Left lung (tissue), 4 donors: ENCODE measurements at regions not wholly inside any gene's neighbourhood (a gene's known extent, or its start where the extent isn't known, plus 50 kb on each side); places are given as distances from the start of the nearest gene placed in this dataset.

Source experiments
- ATAC-seq: fragments of 200-7000 bp; cut with Tn5 transposase; one replicate; pipeline ENCODE4 v1.9.1; 2020; ENCODE audit warnings: moderate library complexity
- DNase-seq, 4 donors: peaks; one replicate each; pipeline ENCODE4 v3.0.0-alpha.2; 2013 to 2020
- H3K27ac ChIP-seq, 2 donors: fragments of 200-600 bp; sonication (generic) in 1 of 2; one replicate each; pipeline versions ENCODE4 v1.5.0 to v1.8.0; 2020 to 2021
- H3K27me3 ChIP-seq, 2 donors: fragments of 200-600 bp; sonication (generic) in 1 of 2; one replicate each; pipeline versions ENCODE4 v1.5.0 to v1.8.0; 2020 to 2021
- H3K36me3 ChIP-seq, 2 donors: fragments of 200-600 bp; sonication (generic) in 1 of 2; one replicate each; pipeline versions ENCODE4 v1.5.0 to v1.8.0; 2020 to 2021
- H3K4me1 ChIP-seq, 2 donors: fragments of 200-600 bp; one replicate each; pipeline ENCODE4 v1.8.0; 2021
- H3K4me3 ChIP-seq, 2 donors: fragments of 200-600 bp; sonication (generic) in 1 of 2; one replicate each; pipeline versions ENCODE4 v1.5.0 to v1.8.0; 2020 to 2021; ENCODE audit warnings: mild to moderate bottlenecking in 1 of 2
- H3K9me3 ChIP-seq, 2 donors: fragments of 200-600 bp; sonication (generic) in 1 of 2; one replicate each; pipeline versions ENCODE4 v1.5.0 to v1.8.0; 2020 to 2021
- intact Hi-C, 2 donors: fragments of 100-400 bp; cut with DNase I; formaldehyde crosslinking; loops; one replicate each; pipeline versions ENCODE4 v1.11.2 to v1.14.2; 2022
- TF ChIP-seq, protein P1 (sequence below), 2 donors: fragments of 200-600 bp; sonication (generic) in 1 of 2; IDR thresholded peaks; one replicate each; pipeline versions ENCODE4 v1.5.0 to v1.8.0; 2021; ENCODE audit warnings: antibody characterized with exemption in 2 of 2
- donor health status: DM: no; HTN: yes; CAD: no.
- donor health status: DM: no; HTN: no; CAD: no.

DNA sequence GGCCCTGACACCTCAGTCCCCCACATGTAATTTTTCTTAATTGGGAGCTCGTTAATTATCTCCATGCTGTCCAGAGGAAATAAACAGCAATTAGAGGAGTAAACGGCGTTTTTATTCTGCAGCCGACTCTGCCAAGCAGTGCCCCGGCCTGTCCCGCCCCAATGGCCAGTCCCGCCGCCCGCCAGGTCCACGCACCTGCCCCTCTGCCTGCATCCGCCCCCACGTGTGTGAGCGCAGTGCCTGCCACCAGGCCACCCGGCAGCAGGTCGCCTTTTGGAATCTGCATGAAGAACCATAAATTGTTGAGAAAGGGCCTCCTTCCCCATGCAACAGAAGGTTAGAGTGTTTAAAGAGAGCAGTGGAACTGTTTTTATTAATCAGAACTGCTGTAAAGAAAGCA lies 87.5 kb upstream of the LINGO1 start:
- Histone ChIP-seq H3K9me3 (no peaks in the 10 kb centered on the region), H3K4me1 (no peaks in the 10 kb centered on the region), H3K27me3 (peaks cover 0 to 67% of the 10 kb centered on the region in 2 donors), H3K27ac (no peak overlapping the region), H3K36me3 (no peaks in the 10 kb centered on the region), H3K4me3 (no peak overlapping the region)
- intact Hi-C loops: no loop called here
- TF ChIP-seq, protein P1, sequence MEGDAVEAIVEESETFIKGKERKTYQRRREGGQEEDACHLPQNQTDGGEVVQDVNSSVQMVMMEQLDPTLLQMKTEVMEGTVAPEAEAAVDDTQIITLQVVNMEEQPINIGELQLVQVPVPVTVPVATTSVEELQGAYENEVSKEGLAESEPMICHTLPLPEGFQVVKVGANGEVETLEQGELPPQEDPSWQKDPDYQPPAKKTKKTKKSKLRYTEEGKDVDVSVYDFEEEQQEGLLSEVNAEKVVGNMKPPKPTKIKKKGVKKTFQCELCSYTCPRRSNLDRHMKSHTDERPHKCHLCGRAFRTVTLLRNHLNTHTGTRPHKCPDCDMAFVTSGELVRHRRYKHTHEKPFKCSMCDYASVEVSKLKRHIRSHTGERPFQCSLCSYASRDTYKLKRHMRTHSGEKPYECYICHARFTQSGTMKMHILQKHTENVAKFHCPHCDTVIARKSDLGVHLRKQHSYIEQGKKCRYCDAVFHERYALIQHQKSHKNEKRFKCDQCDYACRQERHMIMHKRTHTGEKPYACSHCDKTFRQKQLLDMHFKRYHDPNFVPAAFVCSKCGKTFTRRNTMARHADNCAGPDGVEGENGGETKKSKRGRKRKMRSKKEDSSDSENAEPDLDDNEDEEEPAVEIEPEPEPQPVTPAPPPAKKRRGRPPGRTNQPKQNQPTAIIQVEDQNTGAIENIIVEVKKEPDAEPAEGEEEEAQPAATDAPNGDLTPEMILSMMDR (IDR thresholded peaks at IDR 0.05): no peak
- DNase-seq: peak in 1 of 4 donors; percentile 76
- ATAC-seq: no peak

DNA sequence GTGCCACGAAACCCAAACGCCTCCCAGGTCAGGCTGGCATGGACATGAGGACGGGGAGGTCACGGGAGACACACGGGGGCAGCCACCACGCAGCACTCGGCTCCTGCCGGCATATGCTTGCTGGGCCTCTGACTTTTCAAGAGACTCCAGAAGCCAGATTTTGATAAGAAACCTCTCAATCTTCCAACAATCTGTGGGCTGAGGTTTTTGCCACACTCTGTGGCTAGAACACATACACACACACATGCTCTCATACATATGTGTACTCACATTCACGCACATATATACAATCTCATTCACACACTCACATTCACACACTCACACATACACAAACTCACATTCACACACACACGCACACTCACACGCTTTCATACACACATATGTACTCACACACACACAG lies 86.7 kb upstream of the LINGO1 start:
- Histone ChIP-seq H3K27me3 (peaks cover 0 to 67% of the 10 kb centered on the region in 2 donors), H3K9me3 (no peaks in the 10 kb centered on the region), H3K4me3 (no peak overlapping the region), H3K27ac (no peak overlapping the region), H3K36me3 (no peaks in the 10 kb centered on the region), H3K4me1 (no peaks in the 10 kb centered on the region)
- intact Hi-C loops: no loop called here
- DNase-seq: peak in 1 of 4 donors; percentile 32
- no peak for ATAC-seq
- TF ChIP-seq, protein P1 (IDR thresholded peaks at IDR 0.05): no peak

DNA sequence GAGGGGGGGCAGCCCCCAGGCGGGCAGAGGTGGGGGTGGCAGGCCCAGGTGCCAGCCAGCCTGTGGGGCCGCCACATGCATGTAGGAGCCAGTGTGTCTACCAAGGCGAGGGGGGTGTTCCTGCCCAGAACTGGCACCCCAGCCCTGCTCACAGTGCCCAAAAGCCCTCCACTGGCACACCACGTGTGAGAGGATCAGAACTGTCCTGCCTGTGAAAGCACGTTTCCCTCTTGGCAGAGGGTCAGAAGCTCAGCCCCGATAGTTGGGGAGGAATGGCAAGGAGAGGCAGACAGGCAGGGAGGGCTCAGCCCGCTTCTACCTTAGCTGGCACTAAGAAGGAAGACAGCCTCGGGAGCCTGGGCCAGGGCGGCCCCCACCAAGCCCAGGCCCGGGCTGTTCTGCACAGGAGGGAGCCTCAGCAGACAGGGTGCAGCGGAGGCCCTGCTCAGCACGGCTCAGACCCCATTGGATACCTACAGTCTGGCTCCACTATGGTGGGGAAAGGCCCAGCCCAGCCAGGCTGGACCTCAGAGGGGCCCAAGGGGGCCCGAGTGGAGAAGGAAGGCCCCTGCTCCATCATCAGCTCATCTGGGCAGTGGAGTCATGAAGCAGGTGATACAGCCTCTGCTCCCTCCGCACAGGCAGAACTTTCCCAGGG lies 84.8 kb upstream of the LINGO1 start:
- DNase-seq (peak in 1 of 4 donors; percentile 34), ATAC-seq (no peak)
- H3K27ac ChIP-seq: no peak overlapping the region
- H3K4me1 ChIP-seq: no peaks in the 10 kb centered on the region
- H3K4me3 ChIP-seq: no peak overlapping the region
- H3K9me3 ChIP-seq: no peaks in the 10 kb centered on the region
- TF ChIP-seq, protein P1 (IDR thresholded peaks at IDR 0.05): no peak
- peaks cover 0 to 54% of the 10 kb centered on the region in 2 donors for H3K27me3 ChIP-seq
- intact Hi-C loops: no loop called here
- no peaks in the 10 kb centered on the region for H3K36me3 ChIP-seq

DNA sequence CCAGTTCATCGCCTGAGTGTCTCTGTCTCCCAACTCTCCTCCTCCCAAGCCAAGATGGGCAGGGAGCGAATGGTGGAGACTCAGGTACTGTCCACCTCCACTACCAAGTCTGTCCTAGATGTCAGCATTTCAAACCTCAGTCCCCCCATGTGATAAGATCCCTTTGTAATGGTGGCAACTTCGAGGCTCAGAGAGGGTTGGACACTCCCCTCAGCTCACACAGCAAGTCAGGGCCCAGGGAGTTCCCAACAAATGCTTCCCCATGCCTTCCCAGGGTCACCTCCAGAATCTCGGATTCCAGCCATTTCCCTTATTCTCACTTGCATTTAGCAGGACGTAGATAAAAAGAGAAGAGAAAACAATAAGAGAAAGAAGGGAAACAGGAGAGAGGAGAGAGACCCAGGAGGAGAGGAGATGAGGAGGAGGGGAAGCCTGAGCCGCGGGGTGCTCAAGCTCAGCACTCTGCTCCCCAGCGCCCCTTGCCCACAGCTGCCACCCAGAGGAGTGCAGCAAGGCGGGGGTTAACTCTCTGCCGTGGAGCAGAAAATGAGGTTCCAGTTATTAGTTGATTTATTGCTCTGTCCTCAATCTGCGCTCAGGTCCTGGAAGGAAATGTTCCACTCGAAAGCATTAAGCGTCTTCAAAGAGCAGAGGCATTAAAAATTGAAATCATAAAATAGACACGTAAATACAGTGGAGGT lies 84.1 kb upstream of the LINGO1 start:
- H3K36me3 ChIP-seq: no peaks in the 10 kb centered on the region
- peaks cover 0 to 47% of the 10 kb centered on the region in 2 donors for H3K27me3 ChIP-seq
- intact Hi-C loops: no loop called here
- H3K4me3 ChIP-seq: no peak overlapping the region
- ATAC-seq (no peak), DNase-seq (peak in 1 of 4 donors; percentile 10)
- H3K27ac ChIP-seq: no peak overlapping the region
- no peaks in the 10 kb centered on the region for H3K9me3 ChIP-seq
- TF ChIP-seq, protein P1 (IDR thresholded peaks at IDR 0.05): no peak
- H3K4me1 ChIP-seq: no peaks in the 10 kb centered on the region

DNA sequence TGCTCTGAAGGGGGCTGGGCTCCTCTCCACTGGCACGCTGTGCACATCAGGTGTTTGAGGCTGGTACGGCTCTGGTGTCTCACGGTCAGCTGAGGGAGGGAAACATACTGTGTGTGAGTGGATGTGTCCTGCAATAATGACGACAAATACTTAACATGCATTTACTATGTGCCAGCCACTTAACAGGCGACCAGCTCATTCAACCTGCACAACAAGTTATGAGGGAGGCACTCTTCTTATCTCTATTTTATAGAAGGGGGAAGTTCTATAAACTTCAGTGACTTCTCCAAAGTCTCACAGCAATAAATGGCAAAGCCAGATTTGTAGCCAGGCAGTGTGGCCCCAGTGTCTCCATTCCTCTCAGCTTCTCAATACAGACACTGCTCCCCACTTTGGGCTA lies 83.1 kb upstream of the LINGO1 start:
- no peak overlapping the region for H3K4me3 ChIP-seq
- no peaks in the 10 kb centered on the region for H3K9me3 ChIP-seq
- peaks cover 0 to 39% of the 10 kb centered on the region in 2 donors for H3K27me3 ChIP-seq
- no peak overlapping the region for H3K27ac ChIP-seq
- intact Hi-C loops: no loop called here
- H3K4me1 ChIP-seq: no peaks in the 10 kb centered on the region
- no peaks in the 10 kb centered on the region for H3K36me3 ChIP-seq
- no peak for ATAC-seq
- TF ChIP-seq, protein P1 (IDR thresholded peaks at IDR 0.05): no peak
- no peak for DNase-seq
